ENCODE measurements at regions not wholly inside any gene's neighbourhood (a gene's known extent, or its start where the extent isn't known, plus 50 kb on each side); places are given as distances from the start of the nearest gene placed in this dataset.

DNA sequence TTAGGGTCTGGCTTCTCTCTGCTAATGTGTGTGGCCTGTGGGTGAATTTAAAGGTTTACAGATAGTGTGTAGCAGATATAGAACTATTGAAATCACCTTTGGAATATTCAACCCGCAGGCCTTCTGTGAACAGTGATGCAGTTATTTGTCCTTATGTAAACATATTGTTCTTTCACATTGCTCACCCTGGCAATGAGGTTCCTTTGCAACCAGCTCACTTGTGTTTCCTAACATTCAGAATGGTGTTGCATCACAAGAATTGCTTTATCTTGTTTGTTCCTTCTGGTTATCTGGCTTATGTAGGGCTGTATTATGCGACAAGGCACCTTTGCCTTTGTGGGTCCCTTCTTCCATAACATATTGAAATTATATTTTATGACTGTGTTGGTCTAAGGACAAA lies 370.3 kb downstream of the NNT start:
- TF ChIP-seq RAD21 (IDR thresholded peaks at IDR 0.05; ENCODE audit: low read depth) (no peak), POLR2A (IDR thresholded peaks at IDR 0.05; ENCODE audit: borderline replicate concordance, extremely low read depth, insufficient read depth, insufficient read length) (no peak), MAX (IDR thresholded peaks at IDR 0.05) (no peak), SP1 (IDR thresholded peaks at IDR 0.05; ENCODE audit: low read depth) (no peak), EZH2 (IDR thresholded peaks at IDR 0.05) (no peak), EZH2phosphoT487 (IDR thresholded peaks at IDR 0.05; ENCODE audit: borderline replicate concordance) (no peak), POLR2AphosphoS5 (IDR thresholded peaks at IDR 0.05; ENCODE audit: low read depth, low read length) (no peak), FOSL1 (IDR thresholded peaks at IDR 0.05; ENCODE audit: low read depth) (no peak), SRF (IDR thresholded peaks at IDR 0.05; ENCODE audit: low read depth) (no peak), REST (IDR thresholded peaks at IDR 0.05; ENCODE audit: low read depth) (no peak), EGR1 (IDR thresholded peaks at IDR 0.05; ENCODE audit: low read depth) (no peak)
- TF ChIP-seq, protein P1, sequence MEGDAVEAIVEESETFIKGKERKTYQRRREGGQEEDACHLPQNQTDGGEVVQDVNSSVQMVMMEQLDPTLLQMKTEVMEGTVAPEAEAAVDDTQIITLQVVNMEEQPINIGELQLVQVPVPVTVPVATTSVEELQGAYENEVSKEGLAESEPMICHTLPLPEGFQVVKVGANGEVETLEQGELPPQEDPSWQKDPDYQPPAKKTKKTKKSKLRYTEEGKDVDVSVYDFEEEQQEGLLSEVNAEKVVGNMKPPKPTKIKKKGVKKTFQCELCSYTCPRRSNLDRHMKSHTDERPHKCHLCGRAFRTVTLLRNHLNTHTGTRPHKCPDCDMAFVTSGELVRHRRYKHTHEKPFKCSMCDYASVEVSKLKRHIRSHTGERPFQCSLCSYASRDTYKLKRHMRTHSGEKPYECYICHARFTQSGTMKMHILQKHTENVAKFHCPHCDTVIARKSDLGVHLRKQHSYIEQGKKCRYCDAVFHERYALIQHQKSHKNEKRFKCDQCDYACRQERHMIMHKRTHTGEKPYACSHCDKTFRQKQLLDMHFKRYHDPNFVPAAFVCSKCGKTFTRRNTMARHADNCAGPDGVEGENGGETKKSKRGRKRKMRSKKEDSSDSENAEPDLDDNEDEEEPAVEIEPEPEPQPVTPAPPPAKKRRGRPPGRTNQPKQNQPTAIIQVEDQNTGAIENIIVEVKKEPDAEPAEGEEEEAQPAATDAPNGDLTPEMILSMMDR (IDR thresholded peaks at IDR 0.05 in 2 of 3, conservative IDR thresholded peaks at IDR 0.05 in 1 of 3; ENCODE audit: borderline replicate concordance in 1 of 3, insufficient read depth in 1 of 3, low read depth in 2 of 3, low read length in 2 of 3) = no peak
